Rectal smooth muscle tissue (tissue), 1 donor: ENCODE measurements at regions not wholly inside any gene's neighbourhood (a gene's known extent, or its start where the extent isn't known, plus 50 kb on each side); places are given as distances from the start of the nearest gene placed in this dataset.

Experiments used
- H3K27ac ChIP-seq: one replicate; pipeline ENCODE4 v1.7.0; 2013; ENCODE audit warnings: low read depth, low read length, inconsistent platforms
- H3K27me3 ChIP-seq: one replicate; pipeline ENCODE4 v1.7.0; 2013; ENCODE audit warnings: low read length; ENCODE audit not compliant: control insufficient read depth, insufficient read depth
- H3K36me3 ChIP-seq: one replicate; pipeline ENCODE4 v1.7.0; 2013; ENCODE audit warnings: low read length; ENCODE audit not compliant: control insufficient read depth, insufficient read depth
- H3K4me1 ChIP-seq: one replicate; pipeline ENCODE4 v1.7.0; 2013; ENCODE audit warnings: low read length; ENCODE audit not compliant: control insufficient read depth, insufficient read depth
- H3K4me3 ChIP-seq: one replicate; pipeline ENCODE4 v1.7.0; 2013; ENCODE audit warnings: low read length
- H3K9ac ChIP-seq: one replicate; pipeline ENCODE4 v1.7.0; 2013; ENCODE audit warnings: low read length

- no peak overlapping the region for H3K27ac ChIP-seq
- H3K4me1 ChIP-seq = no peaks in the 10 kb centered on the region
- no peaks in the 10 kb centered on the region for H3K27me3 ChIP-seq
- no peak overlapping the region for H3K4me3 ChIP-seq
- no peaks in the 10 kb centered on the region for H3K36me3 ChIP-seq
- no peak overlapping the region for H3K9ac ChIP-seq
These were observed 631.9 kb upstream of the MMS22L start for GRCh38 chr6:97914912-97915311.

GRCh38 chr6:97915537-97915936 lies 632.5 kb upstream of the MMS22L start:
- no peak overlapping the region for H3K4me3 ChIP-seq
- H3K36me3 ChIP-seq = no peaks in the 10 kb centered on the region
- no peak overlapping the region for H3K9ac ChIP-seq
- no peaks in the 10 kb centered on the region for H3K4me1 ChIP-seq
- no peaks in the 10 kb centered on the region for H3K27me3 ChIP-seq
- H3K27ac ChIP-seq = no peak overlapping the region

- Histone ChIP-seq H3K4me3 (no peak overlapping the region), H3K36me3 (no peaks in the 10 kb centered on the region), H3K4me1 (no peaks in the 10 kb centered on the region), H3K27ac (no peak overlapping the region), H3K27me3 (no peaks in the 10 kb centered on the region), H3K9ac (no peak overlapping the region)
These were observed 634.4 kb upstream of the MMS22L start for GRCh38 chr6:97917369-97917768.

- Histone ChIP-seq H3K36me3 (no peaks in the 10 kb centered on the region), H3K27ac (no peak overlapping the region)
These were observed 636.0 kb upstream of the MMS22L start for GRCh38 chr6:97919046-97919445.

GRCh38 chr6:97919631-97920030 lies 636.6 kb upstream of the MMS22L start:
- H3K27me3 ChIP-seq = no peaks in the 10 kb centered on the region
- no peak overlapping the region for H3K9ac ChIP-seq
- H3K27ac ChIP-seq = no peak overlapping the region
- H3K36me3 ChIP-seq = no peaks in the 10 kb centered on the region
- no peaks in the 10 kb centered on the region for H3K4me1 ChIP-seq
- no peak overlapping the region for H3K4me3 ChIP-seq

More at GRCh38 chr6:97919046-97919445, 636.0 kb upstream of the MMS22L start:
- Histone ChIP-seq H3K4me3 (no peak overlapping the region), H3K4me1 (no peaks in the 10 kb centered on the region), H3K9ac (no peak overlapping the region), H3K27me3 (no peaks in the 10 kb centered on the region)

DNA sequence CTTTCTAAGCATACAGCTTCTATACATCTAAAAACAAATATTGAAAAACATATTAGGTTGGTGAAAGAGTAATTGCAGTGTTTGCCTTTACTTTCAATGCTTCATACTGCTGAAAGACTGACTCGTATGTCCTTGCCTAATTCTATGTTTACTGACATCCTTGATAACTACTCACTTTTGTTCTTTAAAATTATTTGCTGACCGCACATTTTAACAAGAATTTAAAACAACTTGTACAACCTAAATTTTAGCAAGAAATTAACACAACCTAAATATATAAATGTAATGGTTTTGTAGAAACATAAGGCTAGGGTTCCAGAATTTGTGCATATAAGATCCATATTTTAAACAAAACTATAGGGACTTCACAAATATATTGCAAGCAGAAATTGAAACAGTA lies 640.2 kb upstream of the MMS22L start:
- no peaks in the 10 kb centered on the region for H3K4me1 ChIP-seq
- no peak overlapping the region for H3K9ac ChIP-seq
- no peak overlapping the region for H3K4me3 ChIP-seq
- no peak overlapping the region for H3K27ac ChIP-seq
- no peaks in the 10 kb centered on the region for H3K36me3 ChIP-seq
- H3K27me3 ChIP-seq = no peaks in the 10 kb centered on the region

GRCh38 chr6:97925504-97925903 lies 642.5 kb upstream of the MMS22L start:
- Histone ChIP-seq H3K9ac (no peak overlapping the region), H3K36me3 (no peaks in the 10 kb centered on the region), H3K4me1 (no peaks in the 10 kb centered on the region), H3K4me3 (no peak overlapping the region), H3K27me3 (no peaks in the 10 kb centered on the region), H3K27ac (no peak overlapping the region)

- Histone ChIP-seq H3K27ac (no peak overlapping the region), H3K4me3 (no peak overlapping the region), H3K4me1 (no peaks in the 10 kb centered on the region), H3K9ac (no peak overlapping the region), H3K27me3 (no peaks in the 10 kb centered on the region), H3K36me3 (no peaks in the 10 kb centered on the region)
These were observed 656.6 kb upstream of the MMS22L start for GRCh38 chr6:97939440-97940168.

DNA sequence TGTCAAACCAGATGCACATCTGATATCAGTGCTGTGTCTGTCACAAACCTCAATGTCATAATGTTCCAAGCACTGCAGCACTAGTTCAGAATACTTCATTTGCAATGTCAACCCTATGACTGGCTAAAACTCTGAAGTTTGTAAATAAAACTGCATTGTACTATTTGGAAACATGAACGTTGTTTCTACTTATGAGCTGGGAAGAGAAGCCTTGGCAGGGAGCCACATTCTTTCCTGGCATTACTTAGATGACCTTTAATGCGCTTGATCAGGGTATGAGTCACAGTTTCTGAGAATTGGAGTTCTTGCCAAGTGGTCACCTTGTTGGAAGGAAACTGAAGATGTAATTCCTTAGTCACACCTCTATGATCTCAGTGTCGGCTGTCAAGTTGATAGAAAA lies 664.8 kb upstream of the MMS22L start:
- no peaks in the 10 kb centered on the region for H3K36me3 ChIP-seq
- H3K27me3 ChIP-seq = no peaks in the 10 kb centered on the region
- no peak overlapping the region for H3K27ac ChIP-seq
- no peak overlapping the region for H3K9ac ChIP-seq
- H3K4me1 ChIP-seq = no peaks in the 10 kb centered on the region
- H3K4me3 ChIP-seq = no peak overlapping the region

- no peaks in the 10 kb centered on the region for H3K4me1 ChIP-seq
- no peak overlapping the region for H3K27ac ChIP-seq
- no peaks in the 10 kb centered on the region for H3K27me3 ChIP-seq
- H3K36me3 ChIP-seq = no peaks in the 10 kb centered on the region
- H3K4me3 ChIP-seq = no peak overlapping the region
- no peak overlapping the region for H3K9ac ChIP-seq
These were observed 675.1 kb upstream of the MMS22L start for GRCh38 chr6:97958134-97958533.

DNA sequence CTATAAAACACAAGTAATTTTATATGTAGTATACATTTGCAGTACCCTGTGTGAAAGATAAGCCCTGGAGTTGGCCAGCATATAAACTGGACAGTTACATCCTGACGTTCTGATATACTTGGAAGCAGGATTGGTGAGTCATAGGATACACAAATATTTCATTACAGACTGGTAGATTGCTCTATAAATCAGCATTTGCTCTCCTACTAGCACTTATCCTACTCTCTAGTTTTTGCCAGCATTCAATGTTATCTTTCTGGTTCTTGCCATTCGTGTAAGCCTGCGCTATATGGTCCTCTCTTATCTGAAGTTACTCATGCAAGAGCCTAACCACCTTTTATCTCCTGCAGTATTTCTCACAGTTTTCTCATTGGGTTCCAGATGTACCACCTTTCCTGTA lies 680.2 kb upstream of the MMS22L start:
- H3K9ac ChIP-seq = no peak overlapping the region
- H3K27ac ChIP-seq = no peak overlapping the region
- no peaks in the 10 kb centered on the region for H3K36me3 ChIP-seq
- H3K27me3 ChIP-seq = no peaks in the 10 kb centered on the region
- H3K4me3 ChIP-seq = no peak overlapping the region
- H3K4me1 ChIP-seq = no peaks in the 10 kb centered on the region

GRCh38 chr6:97969065-97969464 lies 686.0 kb upstream of the MMS22L start:
- Histone ChIP-seq H3K27ac (no peak overlapping the region), H3K9ac (no peak overlapping the region), H3K4me3 (no peak overlapping the region), H3K36me3 (no peaks in the 10 kb centered on the region), H3K27me3 (no peaks in the 10 kb centered on the region), H3K4me1 (no peaks in the 10 kb centered on the region)

- Histone ChIP-seq H3K27me3 (no peaks in the 10 kb centered on the region), H3K9ac (no peak overlapping the region), H3K4me3 (no peak overlapping the region), H3K27ac (no peak overlapping the region), H3K4me1 (no peaks in the 10 kb centered on the region), H3K36me3 (no peaks in the 10 kb centered on the region)
These were observed 694.1 kb upstream of the MMS22L start for GRCh38 chr6:97977084-97977483.
